Neural crest cell (in vitro differentiated cells): ENCODE measurements at regions not wholly inside any gene's neighbourhood (a gene's known extent, or its start where the extent isn't known, plus 50 kb on each side); places are given as distances from the start of the nearest gene placed in this dataset.
"Not testable (repeated sequence)": the region's sequence is repeated elsewhere in the genome, so short reads cannot be mapped to it uniquely, and the experiment has no call there.

Experiments
- DNase-seq: peaks from one replicate; pipeline ENCODE4 v3.0.0; 2021; ENCODE audit warnings: low read depth, mixed read lengths, low spot score
- H3K27ac Mint-ChIP-seq: one replicate; pipeline ENCODE4 v1.8.0; 2021; ENCODE audit warnings: mild to moderate bottlenecking, mixed read lengths; ENCODE audit not compliant: unreplicated experiment
- H3K27me3 Mint-ChIP-seq: 2 replicates; pipeline ENCODE4 v1.8.0; 2021; ENCODE audit warnings: low read depth, mild to moderate bottlenecking, mixed read lengths
- H3K36me3 Mint-ChIP-seq: 2 replicates; pipeline ENCODE4 v1.8.0; 2021; ENCODE audit warnings: low read depth, mild to moderate bottlenecking, mixed read lengths
- H3K4me1 Mint-ChIP-seq: 2 replicates; pipeline ENCODE4 v1.8.0; 2021; ENCODE audit warnings: mixed read lengths
- H3K4me3 Mint-ChIP-seq: one replicate; pipeline ENCODE4 v1.8.0; 2021; ENCODE audit warnings: mild to moderate bottlenecking, mixed read lengths
- H3K9me3 Mint-ChIP-seq: 2 replicates; pipeline ENCODE4 v1.8.0; 2021; ENCODE audit warnings: mixed read lengths
- CTCF ChIP-seq: fragments of 200-600 bp; sonication (generic); conservative IDR thresholded peaks from 2 replicates; pipeline ENCODE4 v1.5.0; 2021; ENCODE audit warnings: antibody characterized with exemption, mild to moderate bottlenecking

DNA sequence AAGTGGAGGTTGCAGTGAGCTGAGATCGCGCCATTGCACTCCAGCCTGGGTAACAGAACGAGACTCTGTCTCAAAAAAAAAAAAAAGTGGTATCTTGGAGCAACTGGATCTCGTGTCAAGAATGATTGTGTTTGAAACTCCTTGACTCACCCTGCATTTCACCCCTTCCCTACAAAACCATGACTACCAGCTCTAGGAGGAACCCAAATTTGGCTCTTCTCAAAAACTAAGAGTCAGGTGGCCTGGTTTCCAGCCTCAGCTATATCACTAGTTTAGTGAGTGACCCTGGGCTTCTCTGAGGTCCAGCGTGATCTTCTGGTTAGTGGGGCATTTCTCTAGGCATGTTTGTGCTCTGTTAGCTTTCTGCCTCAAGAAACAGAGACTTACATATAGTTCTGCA, 222.1 kb downstream of the FAM43A start:
- Mint-ChIP-seq H3K4me3 (no peak overlapping the region), H3K27me3 (no peaks in the 10 kb centered on the region), H3K4me1 (peaks cover 8% of the 10 kb centered on the region), H3K9me3 (peaks cover 6% of the 10 kb centered on the region), H3K27ac (peak overlapping the region; percentile 69), H3K36me3 (peaks cover 4% of the 10 kb centered on the region)
- no peak for DNase-seq
- no peak for TF ChIP-seq CTCF

- Mint-ChIP-seq H3K4me3 (no peak overlapping the region), H3K4me1 (peaks cover 8% of the 10 kb centered on the region), H3K9me3 (peaks cover 10% of the 10 kb centered on the region), H3K36me3 (peaks cover 2% of the 10 kb centered on the region), H3K27me3 (no peaks in the 10 kb centered on the region), H3K27ac (no peak overlapping the region)
- DNase-seq = no peak
- no peak for TF ChIP-seq CTCF
Measured at GRCh38 chr3:194908496-194908895, 222.8 kb downstream of the FAM43A start.

GRCh38 chr3:194908972-194909371, 223.3 kb downstream of the FAM43A start:
- no peak for DNase-seq
- TF ChIP-seq CTCF = no peak
- no peak overlapping the region for H3K4me3 Mint-ChIP-seq
- peaks cover 8% of the 10 kb centered on the region for H3K4me1 Mint-ChIP-seq
- H3K9me3 Mint-ChIP-seq = peaks cover 8% of the 10 kb centered on the region
- no peaks in the 10 kb centered on the region for H3K27me3 Mint-ChIP-seq
- H3K27ac Mint-ChIP-seq = no peak overlapping the region
- H3K36me3 Mint-ChIP-seq = no peaks in the 10 kb centered on the region

GRCh38 chr3:194910414-194910984, 224.8 kb downstream of the FAM43A start:
- DNase-seq = no peak
- H3K4me3 Mint-ChIP-seq = no peak overlapping the region
- peaks cover 3% of the 10 kb centered on the region for H3K9me3 Mint-ChIP-seq
- no peaks in the 10 kb centered on the region for H3K36me3 Mint-ChIP-seq
- H3K4me1 Mint-ChIP-seq = peaks cover 8% of the 10 kb centered on the region
- no peak for TF ChIP-seq CTCF
- no peaks in the 10 kb centered on the region for H3K27me3 Mint-ChIP-seq
- no peak overlapping the region for H3K27ac Mint-ChIP-seq

GRCh38 chr3:194913316-194913715, 227.6 kb downstream of the FAM43A start:
- no peak for DNase-seq
- Mint-ChIP-seq H3K4me1 (no peaks in the 10 kb centered on the region), H3K27ac (no peak overlapping the region), H3K4me3 (no peak overlapping the region), H3K36me3 (no peaks in the 10 kb centered on the region), H3K9me3 (peaks cover 6% of the 10 kb centered on the region), H3K27me3 (no peaks in the 10 kb centered on the region)
- no peak for TF ChIP-seq CTCF

- not testable (repeated sequence) for H3K36me3 Mint-ChIP-seq, H3K4me3 Mint-ChIP-seq, H3K27me3 Mint-ChIP-seq, DNase-seq, H3K9me3 Mint-ChIP-seq
- Mint-ChIP-seq H3K4me1 (peaks cover 17% of the 10 kb centered on the region), H3K27ac (peak overlapping the region; percentile 86)
Measured at GRCh38 chr3:194924889-194925288, 239.2 kb downstream of the FAM43A start.
